MM.1S (cell line): ENCODE measurements at regions not wholly inside any gene's neighbourhood (a gene's known extent, or its start where the extent isn't known, plus 50 kb on each side); places are given as distances from the start of the nearest gene placed in this dataset.

Source experiments
- DNase-seq: peaks from one replicate; pipeline ENCODE4 v3.0.0-alpha.2; 2015
- H2AFZ ChIP-seq: fragments of 300-600 bp; sonication (generic); 2 replicates; pipeline ENCODE4 v1.6.0; 2016; ENCODE audit warnings: antibody characterized with exemption, low read length
- H3F3A ChIP-seq: fragments of 300-600 bp; sonication (generic); 2 replicates; pipeline ENCODE4 v1.6.1; 2016; ENCODE audit warnings: mild to moderate bottlenecking, antibody characterized with exemption, low read length, moderate library complexity, mixed read lengths; ENCODE audit not compliant: insufficient read depth
- H3K27ac ChIP-seq: fragments of 300-600 bp; sonication (generic); 2 replicates; pipeline ENCODE4 v1.5.1; 2016; ENCODE audit warnings: mild to moderate bottlenecking, low read length
- H3K27me3 ChIP-seq: fragments of 300-600 bp; sonication (generic); replicated peaks from 2 replicates; pipeline ENCODE4 v1.6.0; 2016; ENCODE audit warnings: low read length; ENCODE audit not compliant: insufficient read depth
- H3K36me3 ChIP-seq: fragments of 300-600 bp; sonication (generic); replicated peaks from 2 replicates; pipeline ENCODE4 v1.6.1; 2016; ENCODE audit warnings: mild to moderate bottlenecking, low read length, mixed read lengths; ENCODE audit not compliant: insufficient read depth
- H3K4me1 ChIP-seq: fragments of 300-600 bp; sonication (generic); 2 replicates; pipeline ENCODE4 v1.6.1; 2016; ENCODE audit warnings: low read length, mixed read lengths
- H3K4me2 ChIP-seq: fragments of 300-600 bp; sonication (generic); 2 replicates; pipeline ENCODE4 v1.6.0; 2016; ENCODE audit warnings: low read depth, low read length
- H3K4me3 ChIP-seq: fragments of 300-600 bp; sonication (generic); 2 replicates; pipeline ENCODE4 v1.5.1; 2016; ENCODE audit warnings: low read length, mixed read lengths
- H3K79me2 ChIP-seq: fragments of 300-600 bp; sonication (generic); 2 replicates; pipeline ENCODE4 v1.6.1; 2016; ENCODE audit warnings: mixed run types, low read length, mixed read lengths
- H3K9ac ChIP-seq: fragments of 300-600 bp; sonication (generic); 2 replicates; pipeline ENCODE4 v1.6.1; 2016; ENCODE audit warnings: low read length, mixed read lengths
- H3K9me2 ChIP-seq: fragments of 300-600 bp; sonication (generic); replicated peaks from 2 replicates; pipeline ENCODE4 v1.6.1; 2016; ENCODE audit warnings: mild to moderate bottlenecking, low read length, mixed read lengths; ENCODE audit not compliant: insufficient read depth
- H3K9me3 ChIP-seq: fragments of 300-600 bp; sonication (generic); replicated peaks from 2 replicates; pipeline ENCODE4 v1.6.1; 2016; ENCODE audit warnings: mild to moderate bottlenecking, low read length, mixed read lengths; ENCODE audit not compliant: insufficient read depth
- H4K20me1 ChIP-seq: fragments of 300-600 bp; sonication (generic); 2 replicates; pipeline ENCODE4 v1.6.1; 2016; ENCODE audit warnings: mild to moderate bottlenecking, low read length, moderate library complexity, mixed read lengths; ENCODE audit not compliant: insufficient read depth
- EZH2 ChIP-seq: fragments of 300-600 bp; sonication (generic); optimal IDR thresholded peaks from 2 replicates; pipeline ENCODE3; 2017; ENCODE audit warnings: low read depth, mild to moderate bottlenecking, antibody characterized with exemption, low read length, mixed read lengths
- EZH2phosphoT487 ChIP-seq: fragments of 300-600 bp; sonication (generic); IDR thresholded peaks from 2 replicates; pipeline ENCODE4 v1.6.1; 2018; ENCODE audit warnings: antibody characterized with exemption, low read length
- TF ChIP-seq, protein P1 (sequence below): fragments of 300-600 bp; sonication (generic); IDR thresholded peaks from 2 replicates; pipeline ENCODE4 v1.5.1; 2016; ENCODE audit warnings: antibody characterized with exemption, low read length, mixed read lengths

GRCh38 chr12:30501718-30502117, 194.0 kb downstream of the IPO8 start:
- Histone ChIP-seq H3K4me3 (no peak overlapping the region), H4K20me1 (no peaks in the 10 kb centered on the region), H3K9ac (no peak overlapping the region), H3K4me2 (no peak overlapping the region), H2AFZ (no peak overlapping the region), H3K27me3 (no peaks in the 10 kb centered on the region), H3K27ac (no peak overlapping the region), H3K79me2 (no peaks in the 10 kb centered on the region), H3K36me3 (no peaks in the 10 kb centered on the region), H3K9me2 (no peaks in the 10 kb centered on the region), H3K4me1 (no peaks in the 10 kb centered on the region), H3K9me3 (no peaks in the 10 kb centered on the region), H3F3A (no peaks in the 10 kb centered on the region)
- no peak for DNase-seq
- TF ChIP-seq, protein P1, sequence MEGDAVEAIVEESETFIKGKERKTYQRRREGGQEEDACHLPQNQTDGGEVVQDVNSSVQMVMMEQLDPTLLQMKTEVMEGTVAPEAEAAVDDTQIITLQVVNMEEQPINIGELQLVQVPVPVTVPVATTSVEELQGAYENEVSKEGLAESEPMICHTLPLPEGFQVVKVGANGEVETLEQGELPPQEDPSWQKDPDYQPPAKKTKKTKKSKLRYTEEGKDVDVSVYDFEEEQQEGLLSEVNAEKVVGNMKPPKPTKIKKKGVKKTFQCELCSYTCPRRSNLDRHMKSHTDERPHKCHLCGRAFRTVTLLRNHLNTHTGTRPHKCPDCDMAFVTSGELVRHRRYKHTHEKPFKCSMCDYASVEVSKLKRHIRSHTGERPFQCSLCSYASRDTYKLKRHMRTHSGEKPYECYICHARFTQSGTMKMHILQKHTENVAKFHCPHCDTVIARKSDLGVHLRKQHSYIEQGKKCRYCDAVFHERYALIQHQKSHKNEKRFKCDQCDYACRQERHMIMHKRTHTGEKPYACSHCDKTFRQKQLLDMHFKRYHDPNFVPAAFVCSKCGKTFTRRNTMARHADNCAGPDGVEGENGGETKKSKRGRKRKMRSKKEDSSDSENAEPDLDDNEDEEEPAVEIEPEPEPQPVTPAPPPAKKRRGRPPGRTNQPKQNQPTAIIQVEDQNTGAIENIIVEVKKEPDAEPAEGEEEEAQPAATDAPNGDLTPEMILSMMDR: no peak
- TF ChIP-seq EZH2 (no peak), EZH2phosphoT487 (no peak)

DNA sequence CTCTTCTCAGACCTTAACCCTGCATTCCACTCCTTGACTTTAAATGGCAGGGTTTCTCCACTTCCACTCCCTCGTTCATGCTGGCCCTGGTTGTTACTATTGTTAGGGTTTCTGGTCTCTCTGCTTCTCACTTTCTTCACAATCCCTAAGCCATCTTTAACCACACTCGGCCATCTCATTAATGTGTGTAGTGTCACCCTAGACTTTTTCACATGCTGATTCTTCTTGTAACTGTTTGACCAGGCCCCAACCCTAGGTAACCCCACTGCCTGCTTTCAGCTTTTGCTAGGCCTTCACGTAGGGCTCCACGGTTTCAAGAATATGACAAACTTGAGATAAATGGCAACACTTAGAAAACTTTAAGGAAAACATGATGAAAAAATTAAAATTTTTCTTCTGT, 195.1 kb downstream of the IPO8 start:
- Histone ChIP-seq H3K36me3 (no peaks in the 10 kb centered on the region), H3K9ac (no peak overlapping the region), H3K9me2 (no peaks in the 10 kb centered on the region), H3K27ac (no peak overlapping the region), H3K79me2 (no peaks in the 10 kb centered on the region), H3K4me3 (no peak overlapping the region), H3F3A (no peaks in the 10 kb centered on the region), H3K9me3 (no peaks in the 10 kb centered on the region), H4K20me1 (no peaks in the 10 kb centered on the region), H2AFZ (no peak overlapping the region), H3K27me3 (no peaks in the 10 kb centered on the region), H3K4me1 (no peaks in the 10 kb centered on the region), H3K4me2 (no peak overlapping the region)
- no peak for DNase-seq
- TF ChIP-seq, protein P1: no peak
- TF ChIP-seq EZH2phosphoT487 (no peak), EZH2 (no peak)

GRCh38 chr12:30485230-30485890, 210.3 kb downstream of the IPO8 start:
- Histone ChIP-seq H2AFZ (no peak overlapping the region), H3K4me3 (no peak overlapping the region), H3K27ac (no peak overlapping the region), H3K9me2 (no peaks in the 10 kb centered on the region), H4K20me1 (no peaks in the 10 kb centered on the region), H3K27me3 (no peaks in the 10 kb centered on the region), H3K36me3 (no peaks in the 10 kb centered on the region), H3F3A (no peaks in the 10 kb centered on the region), H3K4me1 (no peaks in the 10 kb centered on the region), H3K9me3 (no peaks in the 10 kb centered on the region), H3K9ac (no peak overlapping the region), H3K4me2 (no peak overlapping the region), H3K79me2 (no peaks in the 10 kb centered on the region)
- no peak for DNase-seq
- TF ChIP-seq EZH2phosphoT487 (no peak), EZH2 (no peak)
- TF ChIP-seq, protein P1: no peak
